Endothelial cell (in vitro differentiated cells): ENCODE measurements at regions not wholly inside any gene's neighbourhood (a gene's known extent, or its start where the extent isn't known, plus 50 kb on each side); places are given as distances from the start of the nearest gene placed in this dataset.

Experiments
- DNase-seq: peaks from one replicate; pipeline ENCODE4 v3.0.0; 2021; ENCODE audit warnings: low spot score
- H3K27ac Mint-ChIP-seq: one replicate; pipeline ENCODE4 v1.8.0; 2021; ENCODE audit warnings: mixed read lengths, inconsistent platforms; ENCODE audit not compliant: unreplicated experiment
- H3K27me3 Mint-ChIP-seq: one replicate; pipeline ENCODE4 v1.8.0; 2021; ENCODE audit warnings: mild to moderate bottlenecking, moderate library complexity, mixed read lengths, inconsistent platforms; ENCODE audit not compliant: unreplicated experiment
- H3K36me3 Mint-ChIP-seq: one replicate; pipeline ENCODE4 v1.8.0; 2021; ENCODE audit warnings: mild to moderate bottlenecking, low read depth, mixed read lengths, inconsistent platforms; ENCODE audit not compliant: unreplicated experiment
- H3K4me1 Mint-ChIP-seq: one replicate; pipeline ENCODE4 v1.8.0; 2021; ENCODE audit warnings: mild to moderate bottlenecking, mixed read lengths, inconsistent platforms; ENCODE audit not compliant: unreplicated experiment
- H3K4me3 Mint-ChIP-seq: one replicate; pipeline ENCODE4 v1.8.0; 2021; ENCODE audit warnings: mild to moderate bottlenecking, mixed read lengths, inconsistent platforms; ENCODE audit not compliant: unreplicated experiment
- H3K9me3 Mint-ChIP-seq: one replicate; pipeline ENCODE4 v1.8.0; 2021; ENCODE audit warnings: mixed read lengths, inconsistent platforms; ENCODE audit not compliant: unreplicated experiment
- TF ChIP-seq, protein P1 (sequence below): fragments of 200-600 bp; sonication (generic); IDR thresholded peaks from one replicate; pipeline ENCODE4 v1.5.0; 2021; ENCODE audit warnings: antibody characterized with exemption; ENCODE audit not compliant: unreplicated experiment

DNA sequence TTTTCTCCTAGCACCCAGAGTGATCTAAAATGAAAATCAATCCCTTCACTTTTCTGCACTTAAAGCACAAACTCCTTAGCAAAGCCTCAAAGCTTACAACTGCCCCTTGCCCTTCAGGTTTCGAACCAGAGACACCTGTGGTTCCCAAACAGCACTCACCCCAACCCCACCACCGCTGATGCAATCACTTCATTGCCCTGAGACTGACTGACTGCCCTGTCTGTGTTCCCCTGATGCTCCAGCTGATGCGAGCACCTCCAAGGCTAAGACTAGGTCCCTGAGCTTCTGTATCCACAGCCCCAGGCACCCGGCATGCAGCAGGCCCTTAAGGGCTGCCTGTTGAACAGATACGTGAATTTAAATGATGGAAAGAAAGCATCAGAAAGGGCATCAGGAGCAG, 127.3 kb downstream of the ZNF621 start:
- Mint-ChIP-seq H3K9me3 (no peaks in the 10 kb centered on the region), H3K36me3 (no peaks in the 10 kb centered on the region), H3K27me3 (peaks cover 7% of the 10 kb centered on the region), H3K27ac (no peak overlapping the region), H3K4me3 (no peak overlapping the region), H3K4me1 (peaks cover 3% of the 10 kb centered on the region)
- TF ChIP-seq, protein P1, sequence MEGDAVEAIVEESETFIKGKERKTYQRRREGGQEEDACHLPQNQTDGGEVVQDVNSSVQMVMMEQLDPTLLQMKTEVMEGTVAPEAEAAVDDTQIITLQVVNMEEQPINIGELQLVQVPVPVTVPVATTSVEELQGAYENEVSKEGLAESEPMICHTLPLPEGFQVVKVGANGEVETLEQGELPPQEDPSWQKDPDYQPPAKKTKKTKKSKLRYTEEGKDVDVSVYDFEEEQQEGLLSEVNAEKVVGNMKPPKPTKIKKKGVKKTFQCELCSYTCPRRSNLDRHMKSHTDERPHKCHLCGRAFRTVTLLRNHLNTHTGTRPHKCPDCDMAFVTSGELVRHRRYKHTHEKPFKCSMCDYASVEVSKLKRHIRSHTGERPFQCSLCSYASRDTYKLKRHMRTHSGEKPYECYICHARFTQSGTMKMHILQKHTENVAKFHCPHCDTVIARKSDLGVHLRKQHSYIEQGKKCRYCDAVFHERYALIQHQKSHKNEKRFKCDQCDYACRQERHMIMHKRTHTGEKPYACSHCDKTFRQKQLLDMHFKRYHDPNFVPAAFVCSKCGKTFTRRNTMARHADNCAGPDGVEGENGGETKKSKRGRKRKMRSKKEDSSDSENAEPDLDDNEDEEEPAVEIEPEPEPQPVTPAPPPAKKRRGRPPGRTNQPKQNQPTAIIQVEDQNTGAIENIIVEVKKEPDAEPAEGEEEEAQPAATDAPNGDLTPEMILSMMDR = no peak
- no peak for DNase-seq

DNA sequence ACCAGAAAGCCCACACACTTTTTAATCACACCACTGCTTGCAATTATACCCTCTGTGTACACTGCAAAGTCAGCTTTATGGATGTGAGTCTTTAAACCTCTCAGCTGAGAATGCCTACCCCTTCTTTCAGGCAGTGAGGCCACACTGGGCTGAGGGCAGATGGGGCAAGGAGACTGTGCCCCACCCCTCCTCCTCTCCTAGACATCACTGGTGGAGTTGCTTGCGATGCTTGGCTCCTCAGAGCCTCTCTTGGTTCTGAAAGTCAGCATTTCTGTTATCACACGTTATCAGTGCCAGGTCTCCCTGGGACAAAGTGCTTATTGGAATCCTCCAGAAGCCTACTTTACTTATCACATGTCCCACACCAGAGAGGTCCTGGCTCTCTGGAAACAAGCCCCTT, 128.2 kb downstream of the ZNF621 start:
- Mint-ChIP-seq H3K27me3 (peaks cover 7% of the 10 kb centered on the region), H3K27ac (no peak overlapping the region), H3K9me3 (no peaks in the 10 kb centered on the region), H3K4me1 (peaks cover 3% of the 10 kb centered on the region), H3K36me3 (no peaks in the 10 kb centered on the region), H3K4me3 (no peak overlapping the region)
- DNase-seq = no peak
- TF ChIP-seq, protein P1 = no peak

DNA sequence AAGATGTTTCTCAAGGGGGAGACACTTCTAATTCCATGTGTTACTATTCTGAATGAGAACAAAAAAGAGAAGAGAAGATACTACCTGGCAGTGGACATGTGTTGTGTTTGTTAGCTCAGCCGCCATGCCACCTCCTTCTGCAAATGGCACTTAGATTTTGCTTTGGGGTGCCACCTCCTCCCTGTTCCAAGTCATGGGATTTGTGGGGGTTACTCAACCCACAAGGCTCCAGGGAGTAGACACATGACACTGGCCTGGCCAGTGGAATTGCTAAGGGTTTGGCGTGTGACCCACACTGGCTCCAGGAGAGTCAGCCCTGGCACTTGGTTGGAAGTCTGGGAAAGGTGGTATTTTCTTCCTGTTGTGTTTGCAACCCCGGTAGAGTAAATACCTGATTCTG, 129.1 kb downstream of the ZNF621 start:
- H3K4me1 Mint-ChIP-seq = peaks cover 3% of the 10 kb centered on the region
- DNase-seq = no peak
- H3K4me3 Mint-ChIP-seq = no peak overlapping the region
- H3K36me3 Mint-ChIP-seq = no peaks in the 10 kb centered on the region
- TF ChIP-seq, protein P1 = no peak
- H3K9me3 Mint-ChIP-seq = no peaks in the 10 kb centered on the region
- H3K27ac Mint-ChIP-seq = no peak overlapping the region
- H3K27me3 Mint-ChIP-seq = peaks cover 7% of the 10 kb centered on the region

DNA sequence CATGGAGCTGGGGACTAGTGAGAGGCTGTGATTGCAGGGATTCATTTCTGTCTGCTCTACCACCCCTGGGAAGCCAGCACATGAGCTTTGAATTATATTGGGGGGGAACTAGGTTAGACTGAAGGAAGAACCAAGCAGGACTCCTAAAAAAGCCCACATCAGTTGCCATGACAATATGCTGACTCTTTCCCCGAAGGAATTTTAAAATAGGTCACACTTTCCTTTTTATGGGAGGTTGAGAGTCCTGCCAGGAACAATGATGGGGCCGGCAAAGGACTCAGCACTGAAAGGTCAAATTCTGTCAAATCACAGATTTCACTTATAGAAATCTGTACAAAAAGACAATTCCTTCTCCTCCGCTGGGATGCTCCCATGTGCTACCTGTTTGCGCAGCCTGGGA, 130.8 kb downstream of the ZNF621 start:
- TF ChIP-seq, protein P1 = no peak
- Mint-ChIP-seq H3K27ac (no peak overlapping the region), H3K36me3 (no peaks in the 10 kb centered on the region), H3K4me3 (no peak overlapping the region), H3K27me3 (peaks cover 7% of the 10 kb centered on the region), H3K9me3 (no peaks in the 10 kb centered on the region), H3K4me1 (no peaks in the 10 kb centered on the region)
- DNase-seq = no peak

DNA sequence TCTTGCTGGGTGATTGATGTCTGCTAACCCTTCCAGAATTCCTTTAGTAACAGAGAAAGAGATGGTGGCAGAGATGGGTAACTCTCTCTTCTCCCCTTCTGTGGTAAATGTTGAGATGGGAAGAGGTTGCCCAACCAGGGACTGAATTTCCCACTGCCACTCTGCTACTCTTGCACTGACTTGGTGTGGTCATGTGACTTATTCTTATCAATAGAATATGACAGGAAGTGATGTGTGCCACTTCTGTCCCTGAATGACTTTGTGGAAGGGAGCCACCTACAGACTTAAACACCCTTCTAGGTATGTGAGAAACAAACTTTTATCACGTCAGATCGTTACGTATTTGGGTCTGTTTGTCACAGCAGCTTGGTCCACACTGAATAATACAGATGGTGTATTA, 132.9 kb downstream of the ZNF621 start:
- peaks cover 3% of the 10 kb centered on the region for H3K27me3 Mint-ChIP-seq
- no peaks in the 10 kb centered on the region for H3K36me3 Mint-ChIP-seq
- H3K4me1 Mint-ChIP-seq = no peaks in the 10 kb centered on the region
- H3K9me3 Mint-ChIP-seq = no peaks in the 10 kb centered on the region
- TF ChIP-seq, protein P1 = no peak
- DNase-seq = no peak
- H3K4me3 Mint-ChIP-seq = no peak overlapping the region
- H3K27ac Mint-ChIP-seq = no peak overlapping the region
